Putamen (tissue), 1 donor: ENCODE measurements at regions not wholly inside any gene's neighbourhood (a gene's known extent, or its start where the extent isn't known, plus 50 kb on each side); places are given as distances from the start of the nearest gene placed in this dataset.
"Not testable (repeated sequence)": the region's sequence is repeated elsewhere in the genome, so short reads cannot be mapped to it uniquely, and the experiment has no call there.

Experiments
- DNase-seq: peaks from one replicate; pipeline ENCODE4 v3.0.0-alpha.2; 2016; ENCODE audit warnings: low spot score

- DNase-seq, result not testable (repeated sequence)
These were observed 160.2 kb downstream of the LAT start for GRCh38 chr16:29145086-29145485.

GRCh38 chr16:29144669-29145062 lies 159.8 kb downstream of the LAT start:
- DNase-seq, result not testable (repeated sequence)

- peak; percentile 67 for DNase-seq
These were observed 159.2 kb downstream of the LAT start for GRCh38 chr16:29143739-29144668.

- DNase-seq, result not testable (repeated sequence)
These were observed 157.7 kb downstream of the LAT start for GRCh38 chr16:29142506-29142905.

- DNase-seq, result no peak
These were observed 156.9 kb downstream of the LAT start for GRCh38 chr16:29141586-29142324.

- DNase-seq, result not testable (repeated sequence)
These were observed 156.3 kb downstream of the LAT start for GRCh38 chr16:29141121-29141520.

- DNase-seq, result not testable (repeated sequence)
These were observed 155.3 kb downstream of the LAT start for GRCh38 chr16:29139901-29140855.

- no peak for DNase-seq
These were observed 154.5 kb downstream of the LAT start for GRCh38 chr16:29139261-29139802.

GRCh38 chr16:29138698-29139097 lies 153.8 kb downstream of the LAT start:
- not testable (repeated sequence) for DNase-seq

GRCh38 chr16:29137894-29138662 lies 153.2 kb downstream of the LAT start:
- DNase-seq, result not testable (repeated sequence)

- DNase-seq, result not testable (repeated sequence)
These were observed 152.6 kb downstream of the LAT start for GRCh38 chr16:29137461-29137860.

- DNase-seq, result not testable (repeated sequence)
These were observed 152.1 kb downstream of the LAT start for GRCh38 chr16:29136916-29137315.

- not testable (repeated sequence) for DNase-seq
These were observed 151.3 kb downstream of the LAT start for GRCh38 chr16:29136046-29136696.

- DNase-seq, result not testable (repeated sequence)
These were observed 150.2 kb downstream of the LAT start for GRCh38 chr16:29135098-29135497.

- DNase-seq, result not testable (repeated sequence)
These were observed 149.0 kb downstream of the LAT start for GRCh38 chr16:29133681-29134430.

GRCh38 chr16:29132869-29133268 lies 148.0 kb downstream of the LAT start:
- not testable (repeated sequence) for DNase-seq

GRCh38 chr16:29132444-29132843 lies 147.6 kb downstream of the LAT start:
- DNase-seq, result not testable (repeated sequence)

- not testable (repeated sequence) for DNase-seq
These were observed 146.3 kb downstream of the LAT start for GRCh38 chr16:29130901-29131851.
